HFFc6 (cell line): ENCODE measurements at regions not wholly inside any gene's neighbourhood (a gene's known extent, or its start where the extent isn't known, plus 50 kb on each side); places are given as distances from the start of the nearest gene placed in this dataset.

Source experiments
- DNase-seq: peaks from one replicate; pipeline ENCODE4 v3.0.0-alpha.2; 2018
- H3K27ac Mint-ChIP-seq: 2 replicates; pipeline ENCODE4 v1.8.0; 2020; ENCODE audit warnings: mild to moderate bottlenecking, mixed read lengths
- H3K27me3 Mint-ChIP-seq: 2 replicates; pipeline ENCODE4 v1.8.0; 2021; ENCODE audit warnings: mild to moderate bottlenecking, moderate library complexity, mixed read lengths; ENCODE audit not compliant: insufficient read depth
- H3K36me3 Mint-ChIP-seq: 2 replicates; pipeline ENCODE4 v1.8.0; 2021; ENCODE audit warnings: low read depth, mixed read lengths
- H3K4me1 Mint-ChIP-seq: 2 replicates; pipeline ENCODE4 v1.8.0; 2020; ENCODE audit warnings: low read depth, mixed read lengths
- H3K4me3 Mint-ChIP-seq: 2 replicates; pipeline ENCODE4 v1.8.0; 2020; ENCODE audit warnings: mild to moderate bottlenecking, moderate library complexity, mixed read lengths
- H3K9me3 Mint-ChIP-seq: 2 replicates; pipeline ENCODE4 v1.8.0; 2020; ENCODE audit warnings: mild to moderate bottlenecking, mixed read lengths
- TF ChIP-seq, protein P1 (sequence below): fragments of 200-600 bp; sonication (generic); IDR thresholded peaks from 2 replicates; pipeline ENCODE4 v1.5.0; 2021; ENCODE audit warnings: antibody characterized with exemption, mild to moderate bottlenecking

DNA sequence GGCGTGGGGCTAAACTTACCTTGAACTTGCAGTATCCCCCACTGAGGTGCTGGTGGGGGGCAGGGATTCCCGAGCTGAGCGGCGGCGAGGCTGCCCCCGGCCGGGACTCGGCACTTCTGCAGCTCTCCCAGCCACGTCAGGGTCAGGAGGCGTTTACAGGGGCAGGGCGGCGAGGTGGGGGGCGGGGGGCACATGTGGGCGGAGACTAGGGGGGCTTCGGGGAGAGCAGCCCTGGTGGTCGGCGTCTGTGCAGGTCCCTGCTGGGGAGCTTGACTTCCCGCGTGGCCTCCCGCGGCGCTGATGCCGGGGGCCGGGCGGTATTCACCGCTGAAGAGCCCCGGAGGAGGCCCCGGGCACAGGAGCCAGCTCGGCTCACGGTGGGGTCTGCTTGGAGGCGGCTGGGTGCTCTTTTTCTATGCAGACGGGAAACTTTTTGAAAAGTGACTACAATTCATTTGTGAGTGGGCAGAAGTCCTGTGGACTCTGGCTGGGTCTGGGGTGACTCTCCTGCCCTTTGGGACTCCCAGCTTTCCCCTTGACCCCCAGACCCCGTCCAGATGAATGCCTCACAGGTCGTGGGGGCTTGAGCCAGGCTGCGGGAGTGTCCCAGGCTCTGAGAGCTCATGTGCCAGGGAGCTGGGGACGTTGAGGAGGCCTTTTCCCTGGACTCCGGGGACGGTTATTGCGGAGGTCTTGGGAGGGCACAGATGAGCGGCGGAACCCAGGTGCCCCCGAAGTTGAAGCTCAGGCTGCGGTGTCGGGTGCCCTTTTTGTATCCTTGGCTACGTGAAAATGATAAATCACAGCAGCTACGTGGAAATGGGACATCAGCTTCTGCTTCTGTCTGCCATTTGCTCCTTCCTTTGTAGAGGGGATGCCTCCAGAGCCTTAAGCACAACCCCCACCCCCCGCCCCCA is 75.9 kb upstream of the GATA5 start:
- Mint-ChIP-seq H3K36me3 (no peaks in the 10 kb centered on the region), H3K27me3 (peaks cover 35% of the 10 kb centered on the region), H3K9me3 (no peaks in the 10 kb centered on the region), H3K4me1 (no peaks in the 10 kb centered on the region), H3K27ac (no peak overlapping the region), H3K4me3 (no peak overlapping the region)
- TF ChIP-seq, protein P1, sequence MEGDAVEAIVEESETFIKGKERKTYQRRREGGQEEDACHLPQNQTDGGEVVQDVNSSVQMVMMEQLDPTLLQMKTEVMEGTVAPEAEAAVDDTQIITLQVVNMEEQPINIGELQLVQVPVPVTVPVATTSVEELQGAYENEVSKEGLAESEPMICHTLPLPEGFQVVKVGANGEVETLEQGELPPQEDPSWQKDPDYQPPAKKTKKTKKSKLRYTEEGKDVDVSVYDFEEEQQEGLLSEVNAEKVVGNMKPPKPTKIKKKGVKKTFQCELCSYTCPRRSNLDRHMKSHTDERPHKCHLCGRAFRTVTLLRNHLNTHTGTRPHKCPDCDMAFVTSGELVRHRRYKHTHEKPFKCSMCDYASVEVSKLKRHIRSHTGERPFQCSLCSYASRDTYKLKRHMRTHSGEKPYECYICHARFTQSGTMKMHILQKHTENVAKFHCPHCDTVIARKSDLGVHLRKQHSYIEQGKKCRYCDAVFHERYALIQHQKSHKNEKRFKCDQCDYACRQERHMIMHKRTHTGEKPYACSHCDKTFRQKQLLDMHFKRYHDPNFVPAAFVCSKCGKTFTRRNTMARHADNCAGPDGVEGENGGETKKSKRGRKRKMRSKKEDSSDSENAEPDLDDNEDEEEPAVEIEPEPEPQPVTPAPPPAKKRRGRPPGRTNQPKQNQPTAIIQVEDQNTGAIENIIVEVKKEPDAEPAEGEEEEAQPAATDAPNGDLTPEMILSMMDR = no peak
- no peak for DNase-seq

DNA sequence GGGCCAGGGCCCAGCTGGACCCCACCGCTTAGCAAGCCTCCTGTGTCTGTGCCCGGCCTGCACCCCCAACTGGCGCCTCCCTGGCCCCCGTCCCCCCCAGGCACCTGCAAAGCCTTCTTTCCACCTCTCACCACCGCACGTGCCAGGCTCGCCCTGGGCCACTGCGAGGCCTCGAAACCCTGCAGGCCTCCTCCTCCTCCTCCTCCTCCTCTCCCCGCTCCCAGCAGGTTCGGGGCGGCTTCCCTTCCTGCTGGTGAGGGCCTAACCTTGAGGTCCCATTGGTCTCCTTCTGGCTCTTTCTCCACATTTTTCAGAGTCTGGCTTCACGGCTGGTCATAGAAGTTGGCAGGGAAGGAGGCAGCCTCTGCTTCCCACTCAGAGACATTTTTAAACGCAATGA is 76.8 kb upstream of the GATA5 start:
- H3K9me3 Mint-ChIP-seq = no peaks in the 10 kb centered on the region
- DNase-seq = no peak
- H3K4me3 Mint-ChIP-seq = no peak overlapping the region
- no peaks in the 10 kb centered on the region for H3K4me1 Mint-ChIP-seq
- H3K27ac Mint-ChIP-seq = no peak overlapping the region
- peaks cover 37% of the 10 kb centered on the region for H3K27me3 Mint-ChIP-seq
- TF ChIP-seq, protein P1 = no peak
- H3K36me3 Mint-ChIP-seq = no peaks in the 10 kb centered on the region

DNA sequence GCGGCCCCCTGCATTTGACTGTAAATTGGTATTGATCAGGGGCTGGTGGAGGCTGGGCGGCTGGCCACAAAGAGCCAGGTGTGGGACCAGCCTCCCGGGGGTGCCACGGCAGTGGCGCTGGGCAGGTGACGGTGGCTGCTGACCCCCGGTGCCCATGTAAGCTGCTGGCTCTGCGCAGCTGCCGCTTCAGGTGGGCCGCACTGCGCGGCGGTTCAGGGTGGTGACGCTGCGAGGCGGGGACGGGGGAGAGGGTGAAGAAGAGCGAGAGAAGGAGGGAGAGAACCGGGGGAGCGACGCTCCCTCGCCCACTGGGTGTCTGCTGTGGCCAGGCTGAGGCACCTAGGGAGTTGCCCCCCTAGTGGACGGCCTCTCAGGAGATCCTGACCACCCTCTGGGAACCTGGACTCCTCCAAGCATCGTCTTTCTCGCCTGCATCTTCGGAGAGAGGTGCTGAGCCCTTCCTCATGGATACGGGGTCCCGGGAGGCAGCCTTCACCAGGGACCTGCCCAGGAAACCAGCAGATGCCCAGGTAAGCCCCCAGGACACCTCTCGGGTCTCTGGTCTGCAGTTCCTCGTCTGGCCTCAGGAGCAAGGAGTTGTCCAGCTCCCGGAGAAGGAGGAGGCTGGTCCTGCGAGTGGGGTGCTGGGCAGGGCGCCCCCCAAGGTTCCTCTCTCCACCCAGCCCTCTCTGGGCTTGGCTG is 77.5 kb upstream of the GATA5 start:
- Mint-ChIP-seq H3K4me3 (no peak overlapping the region), H3K4me1 (no peaks in the 10 kb centered on the region), H3K36me3 (no peaks in the 10 kb centered on the region), H3K9me3 (no peaks in the 10 kb centered on the region), H3K27me3 (peaks cover 39% of the 10 kb centered on the region), H3K27ac (no peak overlapping the region)
- TF ChIP-seq, protein P1 = no peak; the same call in 1 of the 2 replicates
- DNase-seq = no peak

DNA sequence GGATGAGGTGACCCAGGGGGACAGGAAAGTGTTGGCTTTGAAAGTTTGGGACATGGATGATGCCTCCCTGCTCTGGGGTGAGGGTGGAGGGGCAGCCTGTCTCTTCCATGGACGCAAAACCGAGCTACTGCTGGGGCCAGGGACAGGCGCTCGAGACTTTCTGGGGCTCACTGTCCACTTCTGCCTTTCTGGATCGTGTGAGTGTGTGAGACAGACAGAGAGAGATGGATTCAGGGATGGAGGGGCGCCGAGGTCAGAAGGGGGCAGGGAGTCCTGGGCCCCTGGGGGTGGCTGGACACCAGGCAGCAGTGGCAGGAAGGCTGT is 78.0 kb upstream of the GATA5 start:
- Mint-ChIP-seq H3K4me3 (no peak overlapping the region), H3K36me3 (no peaks in the 10 kb centered on the region), H3K9me3 (no peaks in the 10 kb centered on the region), H3K27ac (no peak overlapping the region), H3K27me3 (peaks cover 42% of the 10 kb centered on the region), H3K4me1 (no peaks in the 10 kb centered on the region)
- DNase-seq = no peak
- TF ChIP-seq, protein P1 = no peak

DNA sequence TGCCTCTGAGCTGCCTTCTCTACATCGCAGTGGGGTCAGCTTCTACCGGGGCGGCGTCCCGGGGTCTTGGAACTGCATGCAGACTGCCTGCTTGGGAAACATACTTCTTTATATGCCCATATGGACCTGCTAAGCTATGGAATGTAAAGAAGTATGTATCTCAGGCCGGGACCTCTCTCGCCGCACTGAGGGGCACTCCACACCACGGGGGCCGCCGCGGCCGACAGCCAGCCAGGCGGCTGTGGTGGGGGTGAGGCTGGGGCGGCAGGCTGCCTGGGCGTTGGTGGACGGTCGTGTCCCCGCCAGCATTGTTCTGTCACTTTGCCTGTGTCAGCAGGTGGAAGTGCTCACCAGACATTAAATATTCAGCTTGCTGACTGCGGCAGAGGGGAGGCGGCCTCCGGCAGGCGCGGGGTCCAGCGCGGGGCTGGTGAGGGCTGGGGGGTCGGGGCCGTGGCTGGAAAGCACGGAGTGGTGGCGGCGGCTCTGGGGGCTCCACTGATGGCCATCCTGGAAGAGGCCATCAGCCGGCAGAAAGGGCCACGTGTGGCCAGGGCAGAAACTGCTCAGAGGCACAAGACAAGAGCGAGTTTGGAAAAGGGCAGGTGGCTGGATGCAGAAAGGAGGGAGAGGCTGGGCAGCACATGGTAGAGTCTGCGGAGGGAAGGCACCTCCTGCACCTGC is 78.6 kb upstream of the GATA5 start:
- Mint-ChIP-seq H3K4me1 (no peaks in the 10 kb centered on the region), H3K9me3 (no peaks in the 10 kb centered on the region), H3K27me3 (peaks cover 44% of the 10 kb centered on the region), H3K4me3 (no peak overlapping the region), H3K27ac (no peak overlapping the region), H3K36me3 (no peaks in the 10 kb centered on the region)
- TF ChIP-seq, protein P1 = no peak
- DNase-seq = no peak
